ENCODE measurements at regions not wholly inside any gene's neighbourhood (a gene's known extent, or its start where the extent isn't known, plus 50 kb on each side); places are given as distances from the start of the nearest gene placed in this dataset.

DNA sequence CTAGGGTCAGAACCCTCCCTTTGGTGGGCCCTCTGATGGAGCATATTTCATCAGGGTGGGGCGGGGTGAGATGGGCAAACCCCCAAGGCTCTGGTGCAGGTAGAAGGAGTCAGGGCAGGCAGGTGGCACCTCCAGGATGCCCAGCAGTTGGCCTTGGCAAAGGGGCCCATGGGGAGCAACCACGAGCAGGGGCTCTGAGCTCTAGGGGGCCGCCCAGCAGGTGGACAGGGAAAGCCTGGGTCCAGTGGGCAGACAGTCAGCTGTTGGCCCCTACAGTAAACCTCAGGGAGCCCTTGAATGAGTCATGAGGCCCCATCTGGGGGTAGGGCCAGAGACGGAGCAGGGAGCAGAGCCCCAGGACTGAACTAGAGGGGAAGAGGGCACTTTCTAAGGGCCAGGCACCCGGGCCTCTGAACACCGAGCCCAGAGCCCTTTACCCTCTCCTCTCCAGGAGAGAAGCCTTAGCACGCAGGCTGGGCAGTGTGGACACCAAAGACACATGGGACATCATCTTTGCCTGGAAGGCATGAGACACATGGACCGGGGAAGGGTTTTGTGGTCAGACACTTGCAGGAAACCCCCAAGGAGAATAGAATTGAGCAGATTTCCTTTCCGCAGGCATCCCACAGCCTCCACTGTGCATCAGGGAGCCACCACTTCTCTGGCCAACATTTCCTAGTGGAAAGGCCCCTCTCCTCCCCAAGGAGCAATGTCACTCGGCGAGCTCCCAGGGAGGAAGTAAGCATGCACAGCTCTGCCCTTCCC lies 257.3 kb downstream of the GLI2 start:
- no peak overlapping the region for H3K4me3 Mint-ChIP-seq
- H3K27me3 Mint-ChIP-seq, result peaks cover 15 to 31% of the 10 kb centered on the region in 2 donors
- no peaks in the 10 kb centered on the region for H3K4me1 Mint-ChIP-seq (ENCODE audit: low read depth in 2 of 2)
- no peak overlapping the region for H3K27ac Mint-ChIP-seq
- H3K36me3 Mint-ChIP-seq (ENCODE audit: insufficient read depth), result no peaks in the 10 kb centered on the region
- ATAC-seq (replicated peaks) (no peak), DNase-seq (no peak)
- no peaks in the 10 kb centered on the region for H3K9me3 Mint-ChIP-seq

DNA sequence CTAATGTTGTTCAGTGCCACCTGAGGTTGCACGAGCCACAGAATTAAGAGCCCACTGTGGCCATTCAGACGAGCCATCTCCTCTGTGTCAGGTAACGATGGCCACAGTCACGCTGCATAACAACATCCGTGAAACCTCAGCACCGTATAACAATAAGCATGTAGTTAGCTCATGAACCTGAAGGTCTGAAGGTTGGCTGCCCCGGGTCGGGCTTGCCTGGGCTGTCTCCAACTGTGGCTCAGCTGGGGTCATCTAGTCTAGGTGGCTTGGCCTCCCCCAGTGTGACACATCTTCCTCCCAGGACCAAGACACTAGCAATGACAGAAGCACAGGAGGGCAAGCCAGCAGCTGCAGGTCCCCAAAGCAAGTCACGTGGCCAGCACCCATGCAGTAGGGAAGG lies 258.0 kb downstream of the GLI2 start:
- Mint-ChIP-seq H3K36me3 (ENCODE audit: insufficient read depth) (no peaks in the 10 kb centered on the region), H3K9me3 (no peaks in the 10 kb centered on the region)
- no peak for DNase-seq

DNA sequence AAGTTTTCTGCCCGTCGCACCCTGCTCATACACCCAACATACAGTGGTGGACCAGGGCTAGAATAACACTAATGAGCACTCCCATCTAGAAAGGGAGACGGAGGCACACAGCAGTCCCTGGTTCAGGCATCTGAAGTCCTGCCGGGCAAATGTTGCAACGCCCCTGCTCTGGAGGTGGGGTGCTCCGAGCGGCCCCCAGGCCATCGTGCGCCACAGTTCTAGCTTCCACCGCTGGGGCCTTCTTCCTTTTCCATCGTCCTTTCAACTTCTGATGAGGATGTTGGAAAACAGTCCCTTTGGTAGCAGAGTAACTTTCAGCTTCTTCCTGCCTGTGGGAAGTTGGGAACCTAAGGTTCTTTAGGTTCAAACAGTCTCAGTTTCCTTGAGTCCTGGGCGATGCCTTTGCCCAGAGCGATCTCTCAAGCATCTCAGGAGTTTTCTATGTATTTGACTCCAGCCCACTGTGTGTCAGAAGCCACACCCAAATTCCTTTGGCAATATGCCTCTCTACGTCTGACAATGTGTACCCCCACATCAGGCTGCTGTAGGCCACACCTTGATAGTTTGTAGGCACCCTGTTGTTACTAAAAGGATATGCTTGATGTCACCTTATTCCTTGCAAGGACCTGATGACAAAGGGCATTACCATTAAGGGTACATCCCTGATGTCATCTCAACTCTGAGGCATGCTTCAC lies 258.8 kb downstream of the GLI2 start:
- H3K4me3 Mint-ChIP-seq, result no peak overlapping the region
- no peaks in the 10 kb centered on the region for H3K4me1 Mint-ChIP-seq (ENCODE audit: low read depth in 2 of 2)
- H3K27ac Mint-ChIP-seq, result no peak overlapping the region
- H3K36me3 Mint-ChIP-seq (ENCODE audit: insufficient read depth), result no peaks in the 10 kb centered on the region
- H3K27me3 Mint-ChIP-seq, result peaks cover 15 to 31% of the 10 kb centered on the region in 2 donors
- DNase-seq, result no peak
- no peak for ATAC-seq (replicated peaks)
- no peaks in the 10 kb centered on the region for H3K9me3 Mint-ChIP-seq

More for the DNA sequence above, 258.0 kb downstream of the GLI2 start:
- Mint-ChIP-seq H3K27me3 (peaks cover 15 to 31% of the 10 kb centered on the region in 2 donors), H3K4me1 (ENCODE audit: low read depth in 2 of 2) (no peaks in the 10 kb centered on the region), H3K4me3 (no peak overlapping the region), H3K27ac (no peak overlapping the region)
- no peak for ATAC-seq (replicated peaks)

DNA sequence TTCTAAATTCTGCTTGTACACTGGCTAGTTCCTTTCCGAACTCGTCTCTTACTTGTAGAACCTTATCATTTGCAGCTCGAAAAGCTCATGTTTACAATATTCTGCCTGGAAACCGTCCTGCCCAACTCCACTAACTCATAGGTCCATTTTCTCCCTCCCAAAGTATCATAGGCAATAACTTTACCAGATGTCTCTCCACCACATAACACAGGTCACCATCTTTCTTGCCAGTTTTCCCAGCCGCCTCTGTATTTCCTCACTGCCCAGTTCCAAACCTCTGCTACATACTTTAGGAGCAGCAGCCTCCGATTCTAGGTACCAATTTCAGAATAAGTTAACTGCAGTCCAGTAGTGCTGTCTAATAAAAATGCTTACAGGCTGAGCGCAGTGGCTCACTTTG lies 259.5 kb downstream of the GLI2 start:
- Mint-ChIP-seq H3K36me3 (ENCODE audit: insufficient read depth) (no peaks in the 10 kb centered on the region), H3K27me3 (peaks cover 15 to 31% of the 10 kb centered on the region in 2 donors)
- DNase-seq, result no peak

DNA sequence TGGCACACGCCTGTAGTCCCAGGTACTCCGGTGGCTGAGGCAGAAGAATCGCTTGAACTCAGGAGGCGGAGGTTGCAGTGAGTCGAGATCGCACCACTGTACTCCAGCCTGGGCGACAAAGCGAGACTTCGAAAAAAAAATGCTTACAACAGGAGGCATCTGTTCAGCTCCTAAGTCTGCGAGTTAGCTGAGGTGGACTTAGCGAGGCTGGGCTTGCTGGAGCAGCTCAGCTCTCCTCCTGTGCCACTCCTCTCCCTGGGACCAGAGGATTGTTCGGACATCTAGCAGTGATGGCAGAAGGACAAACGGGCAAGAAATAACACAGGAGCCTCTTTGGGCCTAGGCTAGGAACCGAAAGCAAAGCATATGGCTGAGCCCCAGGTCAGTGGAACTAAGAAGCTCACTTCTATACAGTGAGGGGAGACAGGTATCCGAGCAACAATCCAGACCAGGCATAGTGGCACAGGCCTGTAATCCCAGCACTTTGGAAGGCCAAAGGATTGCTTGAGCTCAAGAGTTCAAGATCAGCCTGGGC lies 260.1 kb downstream of the GLI2 start:
- ATAC-seq (replicated peaks), result no peak
- Mint-ChIP-seq H3K27me3 (peaks cover 15 to 31% of the 10 kb centered on the region in 2 donors), H3K36me3 (ENCODE audit: insufficient read depth) (no peaks in the 10 kb centered on the region), H3K4me1 (ENCODE audit: low read depth in 2 of 2) (no peaks in the 10 kb centered on the region), H3K27ac (no peak overlapping the region), H3K4me3 (no peak overlapping the region), H3K9me3 (no peaks in the 10 kb centered on the region)
- DNase-seq, result no peak

More for the DNA sequence above, 259.5 kb downstream of the GLI2 start:
- no peaks in the 10 kb centered on the region for H3K9me3 Mint-ChIP-seq
- no peaks in the 10 kb centered on the region for H3K4me1 Mint-ChIP-seq (ENCODE audit: low read depth in 2 of 2)
- ATAC-seq (replicated peaks), result no peak
- H3K27ac Mint-ChIP-seq, result no peak overlapping the region
- H3K4me3 Mint-ChIP-seq, result no peak overlapping the region

DNA sequence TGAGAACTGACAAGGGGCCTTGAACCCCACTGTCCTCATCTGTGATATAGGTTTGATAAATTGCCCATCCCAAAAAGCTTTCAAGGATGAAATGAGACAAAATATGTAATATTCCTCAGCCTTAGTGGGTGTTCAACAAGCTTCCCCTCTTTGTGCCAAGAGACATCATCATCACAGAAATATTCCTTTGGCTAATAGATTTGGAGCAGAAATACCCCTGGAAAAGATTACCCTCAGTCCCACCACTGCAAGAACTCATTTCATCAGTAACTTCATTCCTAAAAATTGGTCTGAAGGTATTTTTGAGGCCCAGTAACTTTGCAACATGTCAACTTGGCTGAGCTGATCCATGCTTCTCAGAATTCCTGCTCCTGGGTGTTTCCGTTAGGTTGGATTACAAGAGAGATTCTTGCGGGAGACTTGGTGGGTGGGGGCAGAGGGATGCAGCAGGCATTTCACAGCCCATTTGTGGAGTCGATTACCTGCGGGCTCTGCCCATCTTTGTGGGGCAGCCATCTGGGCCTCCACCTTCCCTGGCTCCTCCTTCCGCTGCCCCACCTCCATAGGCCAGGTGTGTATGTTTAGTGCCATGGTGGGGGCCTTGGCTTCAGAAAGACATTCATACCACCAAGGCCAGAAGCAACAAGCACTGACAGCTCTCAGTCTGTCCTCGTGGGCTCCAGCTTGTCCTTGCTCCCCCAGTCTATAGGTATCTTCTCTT lies 263.9 kb downstream of the GLI2 start:
- DNase-seq (no peak), ATAC-seq (replicated peaks) (no peak)
- no peak overlapping the region for H3K27ac Mint-ChIP-seq
- no peak overlapping the region for H3K4me3 Mint-ChIP-seq
- H3K4me1 Mint-ChIP-seq (ENCODE audit: low read depth in 2 of 2), result no peaks in the 10 kb centered on the region
- H3K9me3 Mint-ChIP-seq, result no peaks in the 10 kb centered on the region
- H3K36me3 Mint-ChIP-seq (ENCODE audit: insufficient read depth), result no peaks in the 10 kb centered on the region
- peaks cover 0 to 9% of the 10 kb centered on the region in 2 donors for H3K27me3 Mint-ChIP-seq

DNA sequence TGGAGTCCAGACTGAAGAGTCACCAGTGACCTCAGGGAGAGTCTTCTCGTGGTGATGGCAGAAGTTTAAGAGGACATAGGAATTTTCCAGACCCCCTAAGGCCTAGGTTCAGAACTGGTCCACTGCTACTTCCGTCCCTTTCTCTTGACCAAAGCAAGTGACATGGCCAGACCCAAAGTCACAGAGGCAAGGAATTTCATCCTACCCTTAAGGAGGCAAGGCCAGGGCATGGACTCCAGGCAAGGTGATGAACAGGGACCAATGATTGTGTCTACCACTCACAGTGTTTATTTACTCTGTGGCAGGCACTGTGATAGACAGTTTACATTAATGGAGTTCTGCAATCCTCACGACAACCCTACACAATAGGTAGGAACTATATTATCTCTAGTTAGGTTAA lies 265.1 kb downstream of the GLI2 start:
- no peak overlapping the region for H3K27ac Mint-ChIP-seq
- no peaks in the 10 kb centered on the region for H3K36me3 Mint-ChIP-seq (ENCODE audit: insufficient read depth)
- H3K9me3 Mint-ChIP-seq, result no peaks in the 10 kb centered on the region
- DNase-seq (no peak), ATAC-seq (replicated peaks) (no peak)
- no peaks in the 10 kb centered on the region for H3K4me1 Mint-ChIP-seq (ENCODE audit: low read depth in 2 of 2)
- H3K27me3 Mint-ChIP-seq, result no peaks in the 10 kb centered on the region
- no peak overlapping the region for H3K4me3 Mint-ChIP-seq

DNA sequence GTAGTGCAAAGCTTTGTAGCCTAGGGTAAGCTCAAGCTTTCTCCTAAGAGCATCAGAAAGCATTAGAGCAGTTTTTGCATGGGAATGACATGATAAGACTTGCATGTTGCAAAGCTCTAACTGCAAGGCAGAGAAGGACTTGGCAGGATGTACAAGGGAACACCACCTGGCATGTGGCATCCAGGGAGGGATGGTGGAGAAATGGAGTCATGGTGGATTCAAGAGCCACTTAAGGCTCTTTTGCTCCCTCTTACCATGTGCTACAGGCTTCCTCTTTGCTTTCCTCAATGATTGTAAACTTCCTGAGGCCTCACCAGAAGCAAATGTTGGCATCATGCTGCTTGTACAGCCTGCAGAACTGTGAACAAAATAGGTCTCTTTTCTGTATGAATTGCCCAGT lies 266.0 kb downstream of the GLI2 start:
- no peaks in the 10 kb centered on the region for H3K9me3 Mint-ChIP-seq
- ATAC-seq (replicated peaks) (no peak), DNase-seq (no peak)
- H3K27me3 Mint-ChIP-seq, result no peaks in the 10 kb centered on the region
- H3K4me1 Mint-ChIP-seq (ENCODE audit: low read depth in 2 of 2), result no peaks in the 10 kb centered on the region
- no peaks in the 10 kb centered on the region for H3K36me3 Mint-ChIP-seq (ENCODE audit: insufficient read depth)
- no peak overlapping the region for H3K4me3 Mint-ChIP-seq
- no peak overlapping the region for H3K27ac Mint-ChIP-seq

DNA sequence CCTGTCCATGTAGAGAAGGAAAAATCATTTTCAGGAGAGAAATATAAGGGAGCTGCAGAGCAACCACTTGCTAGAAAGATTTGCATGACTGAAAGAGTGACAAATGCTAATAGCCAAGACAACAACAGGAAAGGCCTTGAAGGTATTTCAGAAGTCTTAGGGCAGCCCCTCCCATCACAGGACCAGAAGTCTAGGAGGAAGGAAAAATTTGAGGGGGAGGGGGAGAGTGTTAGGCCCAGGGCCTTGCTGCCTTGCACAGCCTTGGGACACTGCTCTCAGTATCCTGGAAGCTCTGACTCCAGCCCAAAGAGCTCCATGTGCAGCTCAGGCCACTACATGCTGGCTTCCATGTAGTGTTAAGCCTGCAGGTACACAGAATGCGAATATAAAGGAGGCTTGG lies 266.9 kb downstream of the GLI2 start:
- H3K4me1 Mint-ChIP-seq (ENCODE audit: low read depth in 2 of 2), result no peaks in the 10 kb centered on the region
- H3K9me3 Mint-ChIP-seq, result no peaks in the 10 kb centered on the region
- no peaks in the 10 kb centered on the region for H3K36me3 Mint-ChIP-seq (ENCODE audit: insufficient read depth)
- H3K27ac Mint-ChIP-seq, result no peak overlapping the region
- DNase-seq (no peak), ATAC-seq (replicated peaks) (no peak)
- H3K27me3 Mint-ChIP-seq, result peaks cover 0 to under 1% of the 10 kb centered on the region in 2 donors
- H3K4me3 Mint-ChIP-seq, result no peak overlapping the region

DNA sequence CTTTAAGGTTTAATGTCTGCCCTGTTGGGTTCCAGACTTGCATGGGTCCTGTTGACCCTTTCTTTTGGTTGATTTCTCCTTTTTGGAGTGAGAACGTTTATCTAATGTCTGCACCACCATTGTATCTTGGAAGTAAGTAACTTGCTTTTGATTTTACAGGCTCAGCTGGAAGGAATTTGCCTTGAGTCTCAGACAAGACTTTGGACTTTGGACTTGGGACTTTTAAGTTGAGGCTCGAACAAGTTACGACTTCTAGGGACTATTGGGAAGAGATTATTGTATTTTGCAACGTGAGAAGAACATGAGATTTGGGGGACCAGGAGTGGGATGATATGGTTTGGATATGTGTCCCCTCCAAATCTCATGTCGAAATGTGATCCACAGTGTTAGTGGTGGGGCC lies 267.7 kb downstream of the GLI2 start:
- DNase-seq (no peak), ATAC-seq (replicated peaks) (no peak)
- Mint-ChIP-seq H3K9me3 (no peaks in the 10 kb centered on the region), H3K27ac (no peak overlapping the region), H3K4me1 (ENCODE audit: low read depth in 2 of 2) (no peaks in the 10 kb centered on the region), H3K4me3 (no peak overlapping the region), H3K27me3 (peaks cover 0 to 7% of the 10 kb centered on the region in 2 donors), H3K36me3 (ENCODE audit: insufficient read depth) (no peaks in the 10 kb centered on the region)

DNA sequence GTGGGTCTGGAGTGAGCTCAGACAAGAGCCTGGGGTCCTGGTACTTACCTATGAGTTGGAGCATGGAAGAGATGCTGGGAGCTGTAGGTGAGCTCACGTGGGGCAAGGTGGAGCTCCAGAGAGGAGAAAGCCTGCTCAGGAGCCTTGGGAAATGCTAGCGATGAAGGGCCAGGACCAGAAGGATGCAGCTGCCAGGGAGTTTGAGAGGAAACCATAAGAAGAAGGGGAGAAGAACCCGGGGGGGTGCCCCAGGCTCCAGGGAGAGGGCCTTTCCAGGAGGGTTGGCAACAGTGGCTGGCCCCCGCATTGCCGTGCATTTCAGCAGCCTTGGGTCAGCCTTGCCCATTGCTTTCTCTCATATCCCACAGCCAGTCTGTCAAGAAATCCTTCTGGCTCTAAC lies 268.7 kb downstream of the GLI2 start:
- H3K27ac Mint-ChIP-seq, result no peak overlapping the region
- peaks cover 0 to 4% of the 10 kb centered on the region in 2 donors for H3K9me3 Mint-ChIP-seq
- no peaks in the 10 kb centered on the region for H3K36me3 Mint-ChIP-seq (ENCODE audit: insufficient read depth)
- no peaks in the 10 kb centered on the region for H3K4me1 Mint-ChIP-seq (ENCODE audit: low read depth in 2 of 2)
- ATAC-seq (replicated peaks) (no peak), DNase-seq (no peak)
- peaks cover 6 to 14% of the 10 kb centered on the region in 2 donors for H3K27me3 Mint-ChIP-seq
- H3K4me3 Mint-ChIP-seq, result no peak overlapping the region

DNA sequence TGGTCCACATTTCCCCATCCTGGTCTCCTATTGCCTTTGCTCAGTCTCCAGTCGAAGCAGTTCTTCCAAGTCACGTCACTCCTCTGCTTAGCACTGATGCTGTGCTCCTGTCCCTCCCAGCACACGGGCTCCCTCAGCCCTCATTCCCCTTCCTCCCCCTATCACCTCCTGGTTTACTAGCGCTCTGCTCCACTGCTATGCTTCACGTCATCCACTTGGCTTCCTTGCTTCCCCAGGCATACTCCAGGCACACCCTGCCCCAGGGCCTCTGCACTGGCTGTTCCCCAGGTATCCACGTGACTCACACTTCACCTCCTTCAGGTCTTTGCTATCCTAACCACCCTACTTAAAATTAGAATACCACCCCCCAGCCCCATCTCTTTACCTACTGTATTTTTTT lies 269.3 kb downstream of the GLI2 start:
- peaks cover 0 to 9% of the 10 kb centered on the region in 2 donors for H3K9me3 Mint-ChIP-seq
- ATAC-seq (replicated peaks), result no peak
- no peaks in the 10 kb centered on the region for H3K36me3 Mint-ChIP-seq (ENCODE audit: insufficient read depth)
- no peak for DNase-seq
- H3K4me3 Mint-ChIP-seq, result no peak overlapping the region
- H3K27ac Mint-ChIP-seq, result no peak overlapping the region
- H3K27me3 Mint-ChIP-seq, result peaks cover 10 to 19% of the 10 kb centered on the region in 2 donors
- no peaks in the 10 kb centered on the region for H3K4me1 Mint-ChIP-seq (ENCODE audit: low read depth in 2 of 2)

DNA sequence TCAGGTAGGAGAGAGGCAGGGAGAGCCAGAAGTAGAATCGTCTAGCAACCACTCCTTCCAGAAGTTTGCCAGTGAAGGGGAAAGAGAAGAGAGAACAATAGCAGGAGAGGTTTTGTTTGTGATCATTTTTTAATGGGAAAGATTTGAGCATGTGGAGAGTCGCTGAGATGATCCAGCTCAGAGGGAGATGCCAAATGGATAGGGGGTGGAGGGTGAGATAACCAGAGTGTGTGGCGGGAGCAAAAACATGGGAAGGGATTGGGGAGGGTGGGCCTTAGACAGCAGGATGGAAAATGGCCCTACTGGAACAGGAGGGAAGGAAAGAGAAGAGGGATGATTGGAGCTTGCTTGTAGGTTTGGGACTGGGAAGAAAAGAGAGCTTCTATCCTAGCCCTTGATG lies 269.8 kb downstream of the GLI2 start:
- no peaks in the 10 kb centered on the region for H3K36me3 Mint-ChIP-seq (ENCODE audit: insufficient read depth)
- peaks cover 15 to 19% of the 10 kb centered on the region in 2 donors for H3K27me3 Mint-ChIP-seq
- DNase-seq (no peak), ATAC-seq (replicated peaks) (no peak)
- H3K4me3 Mint-ChIP-seq, result no peak overlapping the region
- H3K4me1 Mint-ChIP-seq (ENCODE audit: low read depth in 2 of 2), result no peaks in the 10 kb centered on the region
- H3K27ac Mint-ChIP-seq, result no peak overlapping the region
- peaks cover 0 to 9% of the 10 kb centered on the region in 2 donors for H3K9me3 Mint-ChIP-seq
